Calu3 (cell line): ENCODE measurements at regions not wholly inside any gene's neighbourhood (a gene's known extent, or its start where the extent isn't known, plus 50 kb on each side); places are given as distances from the start of the nearest gene placed in this dataset.
"Not testable (repeated sequence)": the region's sequence is repeated elsewhere in the genome, so short reads cannot be mapped to it uniquely, and the experiment has no call there.

Experiments
- BruUV-seq: library from RNA; stranded (reverse); fragments of 400-500 nt; replicated peaks from 2 replicates; lab custom pipeline; 2021; lab: Mats Ljungman, UMichigan
- CTCF ChIA-PET: fragments of 300-600 bp; sonication (Branson Sonifier 250); formaldehyde crosslinking; loops from one replicate; lab custom pipeline; 2022; ENCODE audit warnings: antibody characterized with exemption; lab: Charles Lee
- DNase-seq: peaks from one replicate; pipeline ENCODE4 v3.0.0; 2022
- H3K27ac Mint-ChIP-seq: one replicate; pipeline ENCODE4 v1.8.0; 2022; ENCODE audit warnings: mixed read lengths; ENCODE audit not compliant: unreplicated experiment
- H3K27me3 Mint-ChIP-seq: one replicate; pipeline ENCODE4 v1.8.0; 2022; ENCODE audit warnings: mixed read lengths; ENCODE audit not compliant: unreplicated experiment
- H3K36me3 Mint-ChIP-seq: one replicate; pipeline ENCODE4 v1.8.0; 2022; ENCODE audit warnings: mild to moderate bottlenecking, moderate library complexity, mixed read lengths; ENCODE audit not compliant: insufficient read depth, unreplicated experiment
- H3K4me1 Mint-ChIP-seq: one replicate; pipeline ENCODE4 v1.8.0; 2022; ENCODE audit warnings: mild to moderate bottlenecking, low read depth, mixed read lengths; ENCODE audit not compliant: unreplicated experiment
- H3K4me3 Mint-ChIP-seq: one replicate; pipeline ENCODE4 v1.8.0; 2022; ENCODE audit warnings: mild to moderate bottlenecking, low read depth, moderate library complexity, mixed read lengths; ENCODE audit not compliant: unreplicated experiment
- H3K9me3 Mint-ChIP-seq: one replicate; pipeline ENCODE4 v1.8.0; 2022; ENCODE audit warnings: low read depth, mixed read lengths; ENCODE audit not compliant: unreplicated experiment
- CTCF ChIP-seq: fragments of 200-600 bp; IDR thresholded peaks from one replicate; pipeline ENCODE4 v1.8.0; 2022; ENCODE audit warnings: antibody characterized with exemption; ENCODE audit not compliant: unreplicated experiment
- intact Hi-C: fragments of 100-400 bp; cut with micrococcal nuclease; formaldehyde crosslinking; loops from one replicate; pipeline ENCODE4 v1.10.0; 2022; ENCODE audit not compliant: unreplicated experiment

- Mint-ChIP-seq H3K27ac (no peak overlapping the region), H3K4me3 (no peak overlapping the region), H3K4me1 (no peaks in the 10 kb centered on the region), H3K36me3 (no peaks in the 10 kb centered on the region), H3K9me3 (peaks cover 6% of the 10 kb centered on the region), H3K27me3 (no peaks in the 10 kb centered on the region)
- BruUV-seq, result no TSS peak
- intact Hi-C loops, result no loop called here
- CTCF ChIA-PET, result no interaction called here
- DNase-seq, result no peak
- no peak for TF ChIP-seq CTCF
These were observed 95.0 kb downstream of the AASDHPPT start for GRCh38 chr11:106172386-106172991.

- CTCF ChIA-PET, result no interaction called here
- BruUV-seq, result no TSS peak
- peaks cover 4% of the 10 kb centered on the region for H3K9me3 Mint-ChIP-seq
- no peak overlapping the region for H3K4me3 Mint-ChIP-seq
- intact Hi-C loops, result no loop called here
- DNase-seq, result no peak
- H3K36me3 Mint-ChIP-seq, result no peaks in the 10 kb centered on the region
- no peaks in the 10 kb centered on the region for H3K4me1 Mint-ChIP-seq
- no peak for TF ChIP-seq CTCF
- no peaks in the 10 kb centered on the region for H3K27me3 Mint-ChIP-seq
- H3K27ac Mint-ChIP-seq, result no peak overlapping the region
These were observed 95.8 kb downstream of the AASDHPPT start for GRCh38 chr11:106173291-106173690.

- H3K27ac Mint-ChIP-seq, H3K27me3 Mint-ChIP-seq, H3K4me1 Mint-ChIP-seq, intact Hi-C loops, H3K4me3 Mint-ChIP-seq, CTCF ChIA-PET, BruUV-seq, DNase-seq, H3K9me3 Mint-ChIP-seq, H3K36me3 Mint-ChIP-seq: not testable (repeated sequence)
These were observed 96.5 kb downstream of the AASDHPPT start for GRCh38 chr11:106174003-106174402.

- CTCF ChIA-PET, result interaction anchor here (0.6 kb wide), 1 partner anchor 1799 kb away, joined by 3 read pairs; no protein-coding TSS in a partner anchor
These were observed 99.4 kb downstream of the AASDHPPT start for GRCh38 chr11:106176817-106177216.

More at GRCh38 chr11:106176817-106177216, 99.4 kb downstream of the AASDHPPT start:
- Mint-ChIP-seq H3K4me1 (no peaks in the 10 kb centered on the region), H3K36me3 (no peaks in the 10 kb centered on the region), H3K9me3 (no peaks in the 10 kb centered on the region), H3K4me3 (no peak overlapping the region), H3K27me3 (no peaks in the 10 kb centered on the region), H3K27ac (no peak overlapping the region)
- intact Hi-C loops, result no loop called here
- no peak for TF ChIP-seq CTCF
- DNase-seq, result no peak
- BruUV-seq, result no TSS peak
